22Rv1 (cell line): ENCODE measurements at regions not wholly inside any gene's neighbourhood (a gene's known extent, or its start where the extent isn't known, plus 50 kb on each side); places are given as distances from the start of the nearest gene placed in this dataset.

Experiments used
- CTCF ChIP-seq: fragments of 450-650 bp; IDR thresholded peaks from 2 replicates; pipeline ENCODE4 v1.5.1; 2017; ENCODE audit warnings: mild to moderate bottlenecking
- ZFX ChIP-seq: fragments of 450-650 bp; IDR thresholded peaks from 2 replicates; pipeline ENCODE4 v1.6.1; 2017; ENCODE audit warnings: antibody characterized with exemption, borderline replicate concordance

GRCh38 chr2:12831016-12831415 is 114.3 kb downstream of the TRIB2 start:
- TF ChIP-seq CTCF (no peak), ZFX (no peak)
